Gastroesophageal sphincter (tissue), 3 donors: ENCODE measurements at regions not wholly inside any gene's neighbourhood (a gene's known extent, or its start where the extent isn't known, plus 50 kb on each side); places are given as distances from the start of the nearest gene placed in this dataset.

Source experiments
- CTCF ChIP-seq, 4 experiments: fragments of 200-600 bp in 2 of 4; fragments of 450-650 bp in 2 of 4; sonication (generic) in 1 of 4; IDR thresholded peaks; one replicate each; pipeline ENCODE4 v1.5.1; 2017 to 2019; ENCODE audit warnings: antibody characterized with exemption in 4 of 4, mild to moderate bottlenecking in 2 of 4, moderate library complexity in 2 of 4
- POLR2AphosphoS5 ChIP-seq: sonication (generic); formaldehyde crosslinking; IDR thresholded peaks from one replicate; pipeline ENCODE4 v1.6.1; 2017; ENCODE audit warnings: antibody characterized with exemption

- no peak for TF ChIP-seq POLR2AphosphoS5
- no peak for TF ChIP-seq CTCF (IDR thresholded peaks at IDR 0.05)
Measured at GRCh38 chrX:126376465-126376864, 176.1 kb downstream of the DCAF12L1 start.
